ENCODE measurements at regions not wholly inside any gene's neighbourhood (a gene's known extent, or its start where the extent isn't known, plus 50 kb on each side); places are given as distances from the start of the nearest gene placed in this dataset.

GRCh38 chr2:22086726-22087125, 963.0 kb downstream of the TDRD15 start:
- TF ChIP-seq CTCF (IDR thresholded peaks at IDR 0.05) (no peak), EZH2 (IDR thresholded peaks at IDR 0.05) (no peak), EZH2phosphoT487 (IDR thresholded peaks at IDR 0.05) (no peak)
